HG03039 (cell line): ENCODE measurements at regions not wholly inside any gene's neighbourhood (a gene's known extent, or its start where the extent isn't known, plus 50 kb on each side); places are given as distances from the start of the nearest gene placed in this dataset.

Source experiments
- ATAC-seq: cut with Tn5 transposase; IDR thresholded peaks from one replicate; pipeline ENCODE4 v1.9.1; 2021; ENCODE audit warnings: mild to moderate bottlenecking, moderate library complexity; ENCODE audit not compliant: unreplicated experiment

DNA sequence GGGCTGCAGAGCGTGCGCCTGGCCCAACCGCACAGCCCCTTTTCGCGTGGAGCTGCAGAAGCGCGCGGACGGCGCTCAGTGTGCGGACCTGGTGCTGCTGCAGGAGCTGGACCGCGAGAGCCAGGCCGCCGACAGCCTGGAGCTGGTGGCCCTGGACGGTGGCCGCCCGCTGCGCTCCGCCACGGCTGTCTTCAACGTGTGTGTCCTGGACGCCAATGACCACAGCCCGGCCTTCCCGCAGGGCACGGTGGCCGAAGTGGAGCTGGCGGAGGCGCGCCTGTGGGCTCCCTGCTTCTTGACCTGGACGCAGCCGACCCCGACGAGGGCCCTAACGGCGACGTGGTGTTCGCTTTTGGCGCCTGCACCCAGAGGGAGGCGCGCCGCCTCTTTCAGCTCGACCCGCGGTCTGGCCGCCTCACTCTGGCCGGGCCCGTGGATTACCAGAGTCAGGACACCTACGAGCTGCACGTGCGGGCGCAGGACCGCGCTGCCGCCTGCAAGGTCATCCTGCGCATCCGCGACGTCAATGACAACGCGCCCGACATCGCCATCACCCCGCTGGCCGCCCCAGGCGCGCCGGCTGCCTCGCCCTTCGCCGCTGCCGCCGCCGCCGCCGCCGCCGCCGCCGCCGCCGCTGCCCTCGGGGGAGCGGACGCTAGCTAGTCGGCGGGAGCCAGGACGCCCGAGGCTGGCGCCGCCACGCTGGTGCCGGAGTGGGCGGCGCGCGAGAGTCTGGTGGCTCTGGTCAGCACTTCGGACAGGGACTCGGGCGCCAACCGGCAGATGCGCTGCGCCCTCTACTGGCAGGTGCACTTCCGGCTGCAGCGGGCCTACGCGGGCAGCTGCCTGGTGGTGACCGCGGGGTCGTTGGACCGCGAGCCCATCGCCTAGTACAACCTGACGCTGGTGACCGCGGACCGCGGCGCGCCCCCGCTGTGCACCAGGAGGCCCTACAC, 172.2 kb downstream of the OLFM4 start:
- ATAC-seq, result no peak

DNA sequence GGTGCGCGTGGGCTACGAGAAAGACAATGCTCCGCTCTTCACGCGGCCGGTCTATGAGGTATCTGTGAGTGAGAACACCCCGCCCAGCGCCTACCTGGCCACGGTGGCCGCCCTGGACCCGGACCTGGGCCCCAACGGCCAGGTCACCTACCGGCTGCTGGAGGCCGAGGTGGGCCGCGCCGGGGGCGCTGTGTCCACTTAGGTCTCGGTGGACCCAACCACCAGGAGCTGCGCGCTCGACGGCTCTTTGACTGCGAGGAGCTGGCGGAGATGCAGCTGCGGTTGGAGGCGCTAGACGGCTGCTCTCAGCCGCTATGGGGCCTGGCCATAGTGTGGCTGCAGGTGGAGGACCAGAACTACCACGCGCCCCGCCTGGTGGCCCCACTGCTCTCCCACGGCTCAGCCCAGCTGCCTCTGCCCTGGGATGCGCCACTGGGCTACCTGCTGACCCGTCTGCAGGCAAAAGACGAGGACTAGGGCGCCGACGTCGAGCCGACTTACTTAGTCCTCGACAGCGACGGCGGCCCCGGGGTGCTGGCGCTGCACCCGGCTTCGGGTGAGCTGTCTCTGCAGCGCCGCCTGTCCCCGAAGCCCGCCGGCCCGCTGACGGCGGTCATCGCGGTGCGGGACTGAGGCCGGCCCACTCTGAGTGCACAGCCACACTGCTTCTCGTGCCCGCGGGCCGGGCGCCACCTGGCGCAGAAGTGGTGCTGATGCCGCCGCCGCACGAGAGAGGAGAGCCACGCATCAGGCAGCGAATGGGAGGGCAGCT, 173.0 kb downstream of the OLFM4 start:
- ATAC-seq, result no peak

DNA sequence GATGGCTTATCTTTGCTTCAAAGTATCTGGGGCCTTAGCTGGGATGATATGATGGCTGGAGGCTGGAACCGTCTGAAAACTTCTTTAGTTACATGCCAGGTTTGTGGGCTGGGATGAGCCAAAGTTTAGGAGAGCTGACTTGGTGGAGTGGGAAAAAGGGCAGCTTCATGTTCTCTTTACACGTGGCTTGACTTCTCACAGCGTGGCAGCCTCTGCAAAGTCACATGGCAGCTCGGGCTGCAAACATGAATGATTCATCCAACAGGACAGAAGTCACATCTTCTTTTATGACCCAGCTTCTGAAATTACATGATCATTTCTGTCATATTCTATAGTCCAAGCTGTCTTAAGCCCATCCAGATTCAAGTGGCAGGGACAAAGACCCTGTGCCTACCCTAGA, 176.0 kb downstream of the OLFM4 start:
- ATAC-seq, result no peak

DNA sequence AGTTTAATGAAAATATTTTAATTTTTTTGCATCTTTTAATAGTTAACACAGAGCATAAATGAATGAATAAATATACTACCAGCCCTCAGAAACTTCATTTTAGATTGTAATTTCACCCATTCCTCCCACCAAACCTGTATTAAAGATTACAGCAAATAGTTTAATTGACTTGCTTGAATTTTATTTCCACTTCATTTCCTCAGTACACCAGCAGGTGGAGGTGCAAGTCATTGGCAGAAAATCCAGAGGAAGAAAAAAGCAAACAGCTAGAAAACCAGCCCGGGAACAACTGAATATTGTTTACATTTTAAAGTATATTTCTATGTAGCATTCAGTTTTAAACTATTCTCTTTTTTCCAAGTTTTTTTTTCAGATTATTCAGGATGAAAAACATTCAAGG, 177.8 kb downstream of the OLFM4 start:
- ATAC-seq, result no peak

DNA sequence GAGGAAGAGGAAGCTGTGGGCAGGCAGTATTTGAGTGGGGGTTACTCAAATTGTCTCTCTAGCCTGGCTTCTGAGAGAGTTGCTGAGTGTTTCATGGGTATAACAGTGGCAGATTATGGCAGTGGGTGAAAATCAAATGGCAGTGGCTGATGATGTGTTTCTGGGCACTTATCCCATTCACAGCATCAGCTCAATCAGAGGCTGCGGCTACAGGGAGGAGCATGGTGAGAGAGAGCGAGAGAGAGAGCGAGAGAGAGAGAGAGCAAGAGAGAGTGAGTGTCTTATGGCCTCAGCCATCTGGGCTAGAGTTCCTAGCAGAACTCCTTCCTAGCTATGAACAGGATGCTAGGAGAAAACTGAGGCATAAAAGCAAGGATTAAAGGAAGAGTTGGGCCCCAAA, 178.9 kb downstream of the OLFM4 start:
- ATAC-seq, result no peak

DNA sequence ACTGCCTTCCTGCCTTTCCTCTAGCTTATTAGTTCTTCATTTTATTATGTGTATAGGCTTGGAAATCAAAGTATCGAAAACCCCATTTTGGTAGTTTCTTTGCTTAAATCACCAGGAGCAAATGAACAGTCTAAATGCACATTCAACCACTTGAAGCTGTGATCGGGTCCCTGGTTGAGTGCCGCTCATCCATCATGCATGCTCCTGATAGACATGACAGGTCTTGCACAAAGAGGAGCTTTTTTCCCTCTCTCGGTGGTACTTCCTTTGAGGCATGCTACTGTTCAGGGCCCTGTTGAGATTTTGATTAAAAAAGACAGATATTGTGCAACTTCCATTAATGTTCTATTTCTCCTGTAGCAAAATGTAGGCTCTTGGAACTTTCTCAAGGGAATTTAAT, 185.8 kb downstream of the OLFM4 start:
- ATAC-seq, result no peak

DNA sequence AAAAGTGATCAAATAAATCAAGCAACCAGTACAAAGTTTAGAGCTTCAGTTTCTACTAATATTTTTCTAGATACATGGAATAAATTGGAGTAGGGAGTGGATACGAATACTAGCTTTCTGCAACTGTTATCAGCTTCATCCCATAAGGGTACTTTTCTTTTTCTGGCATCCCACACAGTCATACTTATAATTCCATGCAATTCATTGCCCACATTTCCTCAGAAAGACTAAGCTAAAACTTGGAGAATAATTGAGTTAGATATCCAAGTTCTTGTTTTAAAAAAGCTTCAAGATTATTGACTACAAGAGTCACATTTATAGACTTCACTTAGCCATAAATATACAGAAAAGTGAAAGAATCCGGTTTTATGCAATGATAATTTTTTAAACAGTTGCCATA, 186.9 kb downstream of the OLFM4 start:
- no peak for ATAC-seq

DNA sequence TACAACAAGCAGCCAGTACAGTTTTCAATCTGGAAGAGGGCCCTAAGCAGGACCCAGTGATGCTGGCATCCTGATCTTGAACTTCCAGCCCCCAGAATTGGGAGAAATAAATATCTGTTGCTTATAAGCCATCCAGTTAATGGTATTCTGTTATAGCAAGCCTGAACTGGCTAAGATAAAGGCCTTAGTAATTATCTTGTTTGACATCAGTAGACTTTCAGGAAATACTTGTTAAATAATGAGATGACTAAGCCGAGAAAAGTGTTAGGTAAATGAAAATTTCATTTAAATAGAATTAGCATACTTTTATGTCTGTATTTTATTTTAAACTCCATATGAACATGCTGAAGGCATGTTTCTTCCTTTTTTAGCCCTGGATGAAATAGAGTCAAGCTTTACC, 188.2 kb downstream of the OLFM4 start:
- no peak for ATAC-seq

DNA sequence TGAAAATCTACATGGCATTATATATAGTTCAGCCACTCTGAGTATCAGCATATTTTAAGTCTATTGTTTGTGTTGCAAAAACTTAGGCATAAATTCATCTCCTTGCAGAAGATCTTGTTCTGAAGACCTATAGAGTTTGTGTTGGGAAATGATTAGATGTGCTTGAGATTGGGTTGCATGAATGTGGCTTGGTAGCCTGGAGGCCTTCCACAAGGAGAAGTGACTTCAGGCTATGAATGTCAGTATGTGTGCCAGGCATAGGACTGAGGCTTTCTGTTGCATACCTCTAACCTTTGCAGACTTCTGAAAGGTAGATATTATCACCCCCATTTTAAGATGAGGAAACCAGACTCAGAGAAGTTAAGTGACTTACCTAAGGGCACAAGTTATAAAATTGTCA, 188.6 kb downstream of the OLFM4 start:
- ATAC-seq, result no peak

DNA sequence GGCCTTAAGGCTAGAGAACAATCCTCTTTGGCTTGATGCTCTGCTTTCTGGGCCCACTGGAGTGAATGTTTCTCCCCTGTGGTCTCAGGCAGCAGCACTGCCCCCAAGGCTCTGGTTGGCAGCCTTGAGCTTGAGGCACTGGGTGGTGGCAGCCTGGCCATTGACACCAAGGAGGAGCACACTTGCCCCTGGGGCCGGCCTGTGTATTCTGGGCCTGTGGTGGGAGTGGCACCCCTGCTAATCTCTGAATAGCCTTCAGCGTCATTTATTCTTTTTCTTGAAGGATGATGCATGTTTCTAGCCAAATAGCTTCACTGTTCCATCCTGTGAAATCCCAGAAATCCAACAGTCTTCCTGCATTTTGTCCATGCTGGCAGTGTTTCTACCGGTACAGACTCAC, 191.4 kb downstream of the OLFM4 start:
- no peak for ATAC-seq

DNA sequence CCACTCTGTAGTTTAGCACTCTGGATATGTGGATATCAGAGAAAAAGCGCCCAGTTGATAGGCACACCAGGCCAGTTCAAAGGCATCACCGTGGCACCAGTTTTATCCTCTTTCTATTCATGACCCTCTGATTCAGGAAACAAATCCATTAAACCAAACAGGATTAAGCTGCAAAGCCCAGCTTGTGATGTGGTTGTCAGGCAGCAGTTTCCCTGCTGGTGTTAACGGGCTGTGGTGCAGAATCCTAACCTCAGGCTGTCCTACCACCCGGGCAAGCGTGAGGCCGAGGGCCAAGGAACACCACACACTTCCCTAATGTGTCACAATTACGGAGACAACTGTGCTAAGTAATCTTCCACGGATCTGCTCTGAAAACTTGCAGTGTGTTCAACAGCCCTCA, 209.1 kb downstream of the OLFM4 start:
- ATAC-seq, result no peak

DNA sequence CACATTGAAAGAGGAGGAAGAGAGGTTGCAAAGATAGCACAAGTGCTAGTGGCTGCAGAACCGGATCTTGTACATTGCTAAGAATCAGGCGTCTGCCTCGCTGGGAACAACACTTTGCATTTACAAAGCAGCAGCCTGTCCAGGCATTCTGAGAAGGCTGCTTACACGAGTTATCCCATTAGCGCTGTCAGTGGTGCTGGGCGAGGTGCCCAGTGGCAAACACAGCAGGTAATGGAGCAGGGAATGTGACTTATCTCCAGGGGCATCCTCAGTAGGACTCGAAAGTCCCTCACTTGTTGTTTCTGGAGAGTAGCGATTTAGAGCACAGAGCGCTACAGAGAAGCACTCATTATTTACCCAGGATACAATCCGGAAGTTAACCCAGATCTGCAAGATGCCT, 209.6 kb downstream of the OLFM4 start:
- ATAC-seq, result no peak

DNA sequence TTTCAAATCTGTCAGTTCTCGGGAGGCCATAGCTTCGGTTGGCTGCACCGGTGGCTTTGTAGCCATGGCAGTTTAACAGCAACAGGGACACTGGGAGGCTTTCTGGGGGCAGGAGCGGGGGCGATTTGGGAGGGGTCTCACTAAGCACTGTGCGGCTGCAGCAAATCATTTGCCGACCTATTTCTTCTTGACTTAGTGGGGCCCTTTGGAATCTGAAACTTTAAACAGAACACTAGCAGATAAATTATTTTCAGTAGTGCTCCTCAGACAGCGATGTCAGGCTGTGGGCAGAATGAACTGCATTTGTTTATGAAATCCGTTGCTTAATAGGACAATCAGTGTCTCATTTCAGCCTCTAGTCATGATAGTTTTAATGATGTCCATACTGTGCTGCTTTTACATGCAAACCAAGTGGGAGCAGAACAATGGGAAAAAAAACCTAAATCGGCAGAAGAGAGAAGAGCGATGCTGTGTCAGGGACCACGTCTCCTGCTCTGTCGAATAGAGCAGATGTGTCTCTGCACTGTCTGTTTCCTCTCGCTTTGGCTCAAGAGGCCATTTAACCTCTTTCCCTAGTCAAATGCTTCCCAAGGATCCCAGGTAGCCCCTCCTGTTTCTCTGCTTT, 211.9 kb downstream of the OLFM4 start:
- no peak for ATAC-seq

DNA sequence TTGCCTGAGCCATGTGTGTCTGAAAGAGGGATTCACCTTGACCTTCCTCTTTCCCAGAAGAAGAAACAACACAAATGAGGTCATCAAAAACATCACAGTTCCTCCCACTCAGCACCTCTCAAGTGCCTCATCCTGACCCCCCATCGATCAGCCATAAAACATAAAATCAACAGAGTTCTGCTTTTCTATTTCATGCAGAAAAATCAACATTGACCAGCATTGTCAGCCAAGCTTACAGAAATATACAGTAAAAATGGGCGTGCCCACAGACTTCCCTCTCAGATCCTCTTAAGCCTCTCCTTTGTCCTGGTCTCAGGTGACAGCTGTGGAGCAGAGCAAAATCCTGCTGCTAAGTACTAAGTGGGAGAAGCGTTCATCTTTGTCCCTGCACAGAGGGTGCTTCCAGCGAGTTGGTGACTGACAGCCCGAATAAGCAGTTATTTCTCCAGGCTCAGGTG, 213.3 kb downstream of the OLFM4 start:
- ATAC-seq, result no peak

DNA sequence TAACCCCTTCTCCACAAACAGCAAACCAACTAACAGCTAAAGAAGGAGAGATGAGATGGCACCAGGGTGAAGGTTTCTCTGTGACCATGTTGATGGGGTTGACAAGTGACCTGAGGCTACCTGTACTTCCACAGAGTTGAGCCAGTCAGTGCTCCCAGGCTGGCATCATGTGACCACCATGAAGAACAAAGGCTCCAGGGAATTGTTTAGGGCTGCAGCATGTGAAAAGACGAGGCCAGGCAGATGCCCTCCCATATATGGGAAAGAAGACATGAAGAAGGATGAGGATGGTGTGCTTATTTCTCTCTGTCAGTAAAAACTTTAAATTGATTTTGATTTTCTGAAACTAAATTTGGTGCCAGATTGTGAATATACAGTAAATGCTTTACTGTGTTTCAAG, 220.6 kb downstream of the OLFM4 start:
- ATAC-seq, result no peak

DNA sequence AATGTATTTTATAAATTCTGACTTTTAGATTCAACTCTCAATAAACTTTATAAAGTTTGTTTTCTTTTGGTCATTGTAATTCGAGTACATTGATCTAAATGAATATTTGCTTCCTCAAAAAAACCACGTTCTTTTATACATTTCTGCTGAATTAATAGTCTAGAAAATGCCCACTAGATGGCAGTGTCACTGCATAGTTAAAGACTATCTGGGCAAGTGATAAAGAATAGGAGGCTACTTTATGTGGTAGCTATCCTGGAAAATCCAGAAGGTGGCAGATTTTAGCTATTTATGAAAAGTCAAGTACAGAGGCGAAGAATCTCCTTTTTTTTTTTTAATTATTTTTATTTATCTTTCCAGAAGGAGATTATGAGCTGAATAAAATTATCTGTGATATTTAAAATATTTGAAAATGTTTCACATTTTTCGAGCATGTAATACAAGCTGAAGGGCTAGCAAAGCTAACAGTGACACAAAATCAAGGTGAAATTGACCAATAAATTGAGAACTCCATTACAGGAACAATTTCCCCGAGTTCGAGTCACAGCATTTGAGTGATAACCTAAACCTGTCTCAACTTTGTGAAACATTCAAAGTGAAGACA, 221.8 kb downstream of the OLFM4 start:
- ATAC-seq, result peak; percentile 87

DNA sequence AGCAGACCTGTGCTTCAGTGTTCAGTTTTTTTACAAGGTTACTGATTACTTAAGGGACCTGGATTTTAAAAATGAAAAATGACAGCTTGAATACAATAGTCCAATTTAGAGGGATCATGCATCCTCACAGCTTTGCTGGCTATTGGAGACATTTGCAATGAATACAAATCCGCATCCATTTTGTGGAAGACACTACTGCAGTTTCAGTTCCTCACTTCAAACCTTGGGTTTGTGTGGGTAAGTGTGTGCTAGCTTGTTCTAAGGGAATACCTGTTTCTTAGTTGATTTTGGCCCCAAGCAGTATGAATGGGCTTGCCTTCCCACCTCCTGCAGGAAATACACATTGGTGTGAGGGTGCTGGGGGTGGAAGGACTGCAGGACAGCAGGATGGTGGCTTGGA, 222.4 kb downstream of the OLFM4 start:
- ATAC-seq, result no peak

DNA sequence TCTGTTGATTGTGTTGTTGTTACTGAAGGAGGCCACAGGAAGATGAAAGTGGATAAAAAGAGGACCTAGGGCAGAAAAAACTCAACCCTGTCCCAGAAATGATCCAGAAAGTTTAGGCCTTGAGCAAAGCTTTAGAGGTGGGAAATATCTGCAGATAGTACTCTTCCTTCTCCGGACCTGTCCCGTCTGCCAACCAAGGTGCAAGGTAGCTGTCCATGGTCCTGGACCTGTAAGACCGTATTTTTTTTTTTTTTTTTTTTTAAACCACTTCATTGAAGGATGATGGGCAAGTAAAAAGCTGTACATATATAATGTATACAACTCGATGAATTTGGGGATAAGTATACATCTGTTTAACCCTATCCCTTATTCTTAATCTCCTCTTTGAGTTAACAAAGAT, 225.9 kb downstream of the OLFM4 start:
- ATAC-seq, result no peak

DNA sequence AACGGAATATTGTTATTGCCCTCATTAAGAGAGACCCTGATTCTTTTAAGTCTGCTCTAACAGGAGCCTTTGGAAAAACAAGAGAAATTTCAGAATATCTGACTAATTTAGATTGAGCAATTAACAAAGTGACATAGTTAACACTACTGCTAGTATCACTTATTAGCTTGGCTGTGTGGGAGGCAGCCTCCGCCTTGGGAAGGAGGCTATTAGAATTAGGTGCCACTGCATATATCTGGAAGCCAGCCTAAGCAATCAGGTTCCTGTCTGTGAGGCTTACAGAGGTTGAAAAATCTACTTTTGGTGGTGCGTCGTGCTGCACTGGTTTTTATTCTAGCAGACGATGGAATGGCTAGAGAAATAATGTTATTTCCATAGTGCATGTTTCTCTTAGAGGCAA, 227.2 kb downstream of the OLFM4 start:
- ATAC-seq, result no peak

DNA sequence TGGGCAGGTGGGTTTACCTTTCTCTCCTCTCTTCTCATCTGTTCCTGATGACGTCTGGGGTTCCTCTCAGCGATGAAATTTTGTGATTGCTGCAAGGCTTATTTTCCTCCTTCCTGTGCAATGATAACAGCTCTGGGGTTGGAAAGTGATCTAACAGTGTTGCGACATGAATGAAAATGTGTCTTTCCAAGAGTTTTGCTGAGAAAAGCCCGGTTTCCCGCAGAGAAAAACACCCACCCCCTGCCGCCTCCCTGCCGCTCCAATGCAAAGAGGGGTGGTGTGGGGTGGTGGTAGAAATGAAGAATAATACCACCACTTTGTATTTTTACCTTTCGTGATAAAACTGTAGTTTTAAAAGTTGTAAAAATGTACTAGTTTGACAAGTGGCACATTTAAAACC, 232.0 kb downstream of the OLFM4 start:
- no peak for ATAC-seq

DNA sequence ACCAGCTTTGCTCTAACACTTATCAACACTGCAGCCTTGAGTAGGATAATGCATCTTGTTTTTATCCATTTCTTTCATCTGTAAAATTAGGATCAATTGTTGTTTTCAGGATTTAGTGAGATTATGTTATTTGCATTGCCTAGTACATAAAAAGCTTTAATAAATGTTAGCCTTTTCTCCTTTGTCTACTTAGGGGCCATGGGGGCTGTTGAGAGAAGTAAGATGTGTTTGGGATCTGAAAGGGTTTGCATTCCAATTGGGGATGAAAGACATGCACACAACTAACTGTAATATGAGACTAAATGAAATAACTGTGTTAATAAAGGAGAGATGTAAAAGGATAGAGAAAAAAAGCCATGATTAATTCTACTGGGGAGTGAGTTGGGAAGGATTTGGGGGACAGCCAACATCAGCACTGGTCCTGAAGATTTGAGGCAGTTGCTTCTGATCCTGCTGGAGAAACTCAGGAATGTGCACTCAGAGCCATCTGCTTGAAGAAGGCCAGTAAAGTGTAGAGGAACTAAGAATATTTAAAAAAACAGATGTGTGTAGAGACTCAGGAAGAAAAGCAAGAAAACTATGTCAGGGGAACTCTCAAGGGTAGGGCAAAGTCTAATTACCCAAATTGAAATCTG, 236.3 kb downstream of the OLFM4 start:
- ATAC-seq, result no peak
